HEK293 (cell line): ENCODE measurements at regions not wholly inside any gene's neighbourhood (a gene's known extent, or its start where the extent isn't known, plus 50 kb on each side); places are given as distances from the start of the nearest gene placed in this dataset.

Source experiments
- ZNF223 ChIP-seq: fragments of 450-650 bp; formaldehyde crosslinking; IDR thresholded peaks from 2 replicates; pipeline ENCODE4 v1.5.1; 2016; ENCODE audit warnings: missing biosample characterization, missing genetic modification characterization
- TF ChIP-seq, protein P1 (sequence below): fragments of 450-650 bp; formaldehyde crosslinking; IDR thresholded peaks from 2 replicates; pipeline ENCODE4 v1.5.1; 2016; ENCODE audit warnings: missing biosample characterization, missing genetic modification characterization

DNA sequence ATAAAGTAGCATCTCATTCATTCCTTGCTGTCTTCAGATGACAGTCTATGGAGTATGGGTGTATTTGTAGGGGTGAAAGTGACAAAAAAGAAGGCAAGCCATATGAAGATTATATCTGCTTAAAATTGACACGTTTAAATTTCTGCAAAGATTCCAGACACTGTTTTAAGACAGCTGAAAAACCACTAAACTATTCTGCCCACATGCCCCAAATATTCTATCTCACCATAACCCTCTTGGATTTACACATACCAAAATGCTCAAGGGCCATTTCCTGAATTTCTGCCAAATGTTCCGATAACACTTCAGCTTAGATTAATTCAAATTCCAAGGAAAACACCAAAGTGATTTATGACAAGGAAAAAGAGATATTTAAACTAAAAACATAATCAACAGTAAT, 99.9 kb upstream of the IL6 start:
- TF ChIP-seq, protein P1, sequence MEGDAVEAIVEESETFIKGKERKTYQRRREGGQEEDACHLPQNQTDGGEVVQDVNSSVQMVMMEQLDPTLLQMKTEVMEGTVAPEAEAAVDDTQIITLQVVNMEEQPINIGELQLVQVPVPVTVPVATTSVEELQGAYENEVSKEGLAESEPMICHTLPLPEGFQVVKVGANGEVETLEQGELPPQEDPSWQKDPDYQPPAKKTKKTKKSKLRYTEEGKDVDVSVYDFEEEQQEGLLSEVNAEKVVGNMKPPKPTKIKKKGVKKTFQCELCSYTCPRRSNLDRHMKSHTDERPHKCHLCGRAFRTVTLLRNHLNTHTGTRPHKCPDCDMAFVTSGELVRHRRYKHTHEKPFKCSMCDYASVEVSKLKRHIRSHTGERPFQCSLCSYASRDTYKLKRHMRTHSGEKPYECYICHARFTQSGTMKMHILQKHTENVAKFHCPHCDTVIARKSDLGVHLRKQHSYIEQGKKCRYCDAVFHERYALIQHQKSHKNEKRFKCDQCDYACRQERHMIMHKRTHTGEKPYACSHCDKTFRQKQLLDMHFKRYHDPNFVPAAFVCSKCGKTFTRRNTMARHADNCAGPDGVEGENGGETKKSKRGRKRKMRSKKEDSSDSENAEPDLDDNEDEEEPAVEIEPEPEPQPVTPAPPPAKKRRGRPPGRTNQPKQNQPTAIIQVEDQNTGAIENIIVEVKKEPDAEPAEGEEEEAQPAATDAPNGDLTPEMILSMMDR (tag by site-specific recombination) = no peak
- TF ChIP-seq ZNF223 (tag by site-specific recombination) = no peak
